Activated CD4-positive, alpha-beta T cell treated with anti-CD3 and anti-CD28 coated beads, Interleukin-2, amount 50 U/mL, for 1 hour (primary cell): ENCODE measurements at regions not wholly inside any gene's neighbourhood (a gene's known extent, or its start where the extent isn't known, plus 50 kb on each side); places are given as distances from the start of the nearest gene placed in this dataset.
A peak's percentile ranks its signal among the peaks of the same experiment; 100 is the strongest.

Experiments used
- DNase-seq: peaks from one replicate; pipeline ENCODE4 v3.0.0-alpha.2; 2020

GRCh38 chr2:41827354-41827971 is 220.4 kb upstream of the PKDCC start:
- DNase-seq, result no peak

GRCh38 chr2:41828052-41828643 is 219.7 kb upstream of the PKDCC start:
- DNase-seq, result no peak

DNA sequence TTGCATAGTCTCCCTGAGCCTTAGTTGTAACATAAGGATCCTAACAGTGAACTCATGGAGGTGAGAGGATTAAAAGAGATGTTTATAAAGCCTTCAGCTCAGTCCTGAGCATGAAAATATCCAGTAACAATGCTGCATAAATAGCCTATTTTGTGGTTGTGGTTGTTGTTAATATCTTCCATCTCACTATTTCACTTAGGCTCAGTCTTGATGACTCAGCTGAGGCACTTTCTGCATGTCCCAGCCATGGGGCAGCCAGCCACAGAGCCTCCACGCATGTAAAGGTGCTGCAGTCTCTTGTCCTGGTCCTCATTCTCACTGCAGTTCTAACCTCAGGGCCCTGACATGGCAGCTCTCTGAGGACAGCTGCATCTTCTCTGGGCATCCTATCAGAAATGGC is 218.8 kb upstream of the PKDCC start:
- DNase-seq, result no peak

- no peak for DNase-seq
Measured at GRCh38 chr2:41830600-41830999, 217.2 kb upstream of the PKDCC start.

- no peak for DNase-seq
Measured at GRCh38 chr2:41832218-41832617, 215.6 kb upstream of the PKDCC start.

- no peak for DNase-seq
Measured at GRCh38 chr2:41835401-41835800, 212.4 kb upstream of the PKDCC start.

- DNase-seq, result peak; percentile 27
Measured at GRCh38 chr2:41836948-41837347, 210.9 kb upstream of the PKDCC start.

DNA sequence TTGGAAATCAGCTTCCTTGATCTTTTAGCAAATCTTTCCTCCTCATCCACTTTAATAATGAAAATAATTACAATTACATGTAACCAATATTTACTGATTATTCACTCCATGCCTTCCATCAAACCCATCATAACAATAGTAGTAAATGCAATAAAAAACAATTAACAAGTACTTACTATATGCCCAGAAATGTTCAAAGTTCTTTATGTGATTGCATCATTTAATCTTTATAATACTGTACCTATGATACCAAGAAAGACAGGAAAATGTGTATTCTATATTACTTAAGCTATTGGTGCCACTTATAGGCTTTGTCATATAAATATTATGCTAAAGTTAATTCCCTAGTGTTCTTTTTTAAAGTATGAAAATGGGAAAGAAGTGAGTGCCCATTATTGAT is 210.2 kb upstream of the PKDCC start:
- no peak for DNase-seq

DNA sequence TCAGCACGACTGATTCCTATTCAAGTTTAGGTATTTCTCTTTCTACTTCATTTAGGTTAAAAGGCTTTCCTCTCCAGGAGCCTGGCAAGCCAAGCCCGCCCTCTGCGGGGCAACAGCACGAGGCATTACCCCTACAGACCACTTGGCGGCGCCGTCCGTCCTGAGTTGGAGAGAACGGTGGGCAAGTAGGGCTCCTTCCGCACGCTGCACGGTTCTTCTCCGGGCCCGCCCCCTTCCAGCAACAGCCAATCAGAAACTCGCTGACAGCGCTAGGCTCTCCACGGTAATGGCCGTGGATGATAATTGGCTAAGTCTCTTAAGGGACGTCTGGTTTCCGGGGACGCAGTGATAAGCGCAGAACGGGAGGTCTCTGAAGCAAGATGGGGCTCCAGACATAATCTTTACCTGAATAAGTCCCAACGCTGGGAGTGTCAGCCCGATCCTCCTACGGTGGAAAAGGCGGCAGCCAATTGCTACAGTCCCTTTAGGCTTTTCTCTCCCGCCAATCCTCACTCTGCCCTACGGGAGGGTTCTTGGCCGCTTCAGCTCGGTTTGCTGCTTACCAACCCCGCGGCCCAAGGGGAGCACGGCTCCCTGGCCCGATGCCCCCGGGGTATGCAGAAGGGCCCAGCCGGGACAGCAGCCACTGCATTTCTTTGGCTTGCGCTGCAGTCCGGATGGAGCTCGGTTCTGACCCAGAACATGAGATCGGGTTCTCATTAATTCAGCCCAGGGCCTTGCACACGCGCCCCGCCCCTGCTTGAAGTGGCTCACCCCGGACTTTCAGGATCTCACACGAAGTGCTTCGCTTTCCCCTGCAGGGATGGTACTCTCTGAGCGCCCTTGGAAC is 206.9 kb upstream of the PKDCC start:
- peak; percentile 98 for DNase-seq

- DNase-seq, result no peak
Measured at GRCh38 chr2:41846962-41847361, 200.9 kb upstream of the PKDCC start.

DNA sequence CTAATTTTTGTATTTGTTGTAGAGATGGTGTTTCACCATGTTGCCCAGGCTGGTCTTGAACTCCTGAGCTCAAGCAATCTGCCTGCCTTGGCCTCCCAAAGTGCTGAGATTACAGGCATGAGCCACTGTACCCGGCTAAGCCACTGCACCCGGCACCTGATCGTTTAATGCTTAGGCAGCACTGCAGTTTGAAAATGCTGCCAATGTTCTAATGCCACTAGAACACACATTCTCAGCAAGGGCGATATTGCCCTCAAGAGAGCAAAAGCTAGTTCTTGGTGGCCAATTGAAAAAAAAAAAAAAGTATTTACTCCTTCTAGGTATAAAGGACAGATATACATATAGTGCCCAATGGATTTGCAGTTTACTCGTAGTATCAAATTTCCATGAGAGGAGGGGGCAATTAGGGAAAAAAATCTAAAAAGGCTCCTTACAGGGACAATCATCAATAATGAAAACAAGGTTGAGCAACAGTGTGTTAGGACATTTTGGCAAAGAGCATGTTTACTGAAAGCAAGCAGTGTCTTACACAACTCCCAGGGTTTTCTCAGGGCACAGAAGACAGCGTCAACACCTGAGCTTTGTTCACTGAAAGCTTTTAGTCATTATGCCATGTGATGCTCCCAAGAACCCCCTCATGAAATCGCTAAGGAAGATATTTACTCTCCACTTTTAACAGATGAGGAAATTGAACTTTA is 199.9 kb upstream of the PKDCC start:
- no peak for DNase-seq

DNA sequence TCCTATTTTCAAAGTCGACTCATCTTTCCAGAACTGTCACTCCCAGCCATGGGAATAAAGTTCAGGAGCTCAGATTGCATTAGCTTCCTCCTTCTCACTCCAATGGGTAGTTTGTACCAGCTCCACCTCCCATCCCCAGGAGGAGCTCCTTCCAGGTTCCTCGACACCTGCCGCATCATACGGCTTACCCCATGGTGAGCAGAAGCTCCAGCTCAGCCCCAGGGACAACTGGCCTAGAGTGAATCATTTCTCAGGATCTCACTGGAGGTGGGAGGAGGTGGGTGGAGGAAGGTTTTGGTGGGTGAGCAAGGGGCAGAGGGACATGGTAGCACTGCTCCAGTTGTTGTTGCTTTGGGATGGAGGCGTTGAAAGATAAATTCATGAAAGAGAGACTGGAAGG is 196.3 kb upstream of the PKDCC start:
- DNase-seq, result no peak

DNA sequence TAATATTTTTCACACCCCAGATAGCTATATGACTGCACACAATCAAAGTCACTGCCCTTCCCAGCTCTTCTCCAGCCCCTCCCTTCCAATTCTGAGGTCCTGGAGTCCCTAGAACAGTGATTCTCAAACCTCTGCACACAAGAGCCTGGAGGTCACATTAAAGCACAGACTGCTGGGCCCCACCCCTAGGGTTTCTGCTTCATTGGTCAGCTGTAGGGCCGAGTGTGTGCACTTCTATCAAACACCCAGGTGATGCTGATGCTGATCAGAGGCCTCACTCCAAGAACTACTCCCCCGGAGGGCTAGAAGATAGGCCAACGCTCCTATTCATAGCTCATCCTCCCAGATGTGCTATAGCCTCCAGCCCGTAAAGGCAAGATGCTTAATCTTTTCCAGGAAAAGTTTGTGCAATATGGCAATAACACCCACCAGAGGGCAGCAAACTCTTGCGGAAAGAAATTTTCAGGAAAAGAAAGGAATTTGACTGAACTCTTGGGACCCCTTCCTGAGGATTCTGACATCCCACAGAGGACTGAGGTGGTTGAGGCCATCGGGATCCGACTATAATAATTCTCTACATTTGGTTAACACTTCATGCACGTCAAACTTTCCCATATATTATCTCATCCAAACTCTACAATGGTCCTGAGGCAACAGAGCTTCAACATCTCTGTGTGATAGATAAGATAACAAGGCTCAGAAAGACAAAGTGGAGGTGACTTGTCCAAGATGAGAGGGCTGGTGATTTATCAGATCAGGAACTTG is 194.2 kb upstream of the PKDCC start:
- no peak for DNase-seq

DNA sequence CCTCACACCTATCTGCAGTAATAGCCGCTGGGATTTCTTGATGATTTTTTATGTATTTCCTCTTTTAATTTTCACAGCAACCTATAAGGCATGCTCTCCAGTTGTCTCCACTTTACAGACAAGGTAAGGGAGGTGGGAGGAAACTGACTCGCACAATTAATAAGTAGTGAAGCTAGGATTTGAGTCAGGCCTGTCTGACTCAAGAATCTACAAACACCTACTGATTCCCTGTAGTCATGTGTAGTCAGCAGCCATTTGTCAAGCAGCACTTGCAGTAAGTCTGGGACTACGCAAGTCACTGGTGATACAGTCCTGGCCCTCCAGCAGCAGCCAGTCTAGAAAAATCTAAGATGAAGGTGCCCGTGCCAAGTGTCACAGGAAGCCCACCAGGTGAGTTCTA is 193.6 kb upstream of the PKDCC start:
- no peak for DNase-seq

DNA sequence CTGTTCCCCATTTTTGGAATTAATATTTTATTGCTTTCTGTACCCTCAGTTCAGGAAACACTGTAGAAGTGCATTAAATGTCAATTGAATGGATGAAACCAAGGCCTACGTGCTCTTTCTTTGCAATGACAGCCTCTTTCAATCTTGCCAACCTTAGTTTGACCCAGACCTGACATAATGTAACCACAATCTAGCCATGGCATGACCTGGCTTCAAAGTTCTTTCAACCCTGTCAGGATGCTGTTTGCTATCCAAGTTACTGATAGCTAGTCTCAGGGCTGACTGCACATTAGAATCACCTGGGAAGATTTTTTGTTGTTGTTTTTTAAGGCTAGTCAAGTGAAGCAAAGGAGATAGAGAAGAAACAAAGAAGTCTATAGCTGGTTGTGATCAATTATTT is 190.9 kb upstream of the PKDCC start:
- DNase-seq, result no peak

GRCh38 chr2:41859615-41860514 is 188.0 kb upstream of the PKDCC start:
- no peak for DNase-seq

DNA sequence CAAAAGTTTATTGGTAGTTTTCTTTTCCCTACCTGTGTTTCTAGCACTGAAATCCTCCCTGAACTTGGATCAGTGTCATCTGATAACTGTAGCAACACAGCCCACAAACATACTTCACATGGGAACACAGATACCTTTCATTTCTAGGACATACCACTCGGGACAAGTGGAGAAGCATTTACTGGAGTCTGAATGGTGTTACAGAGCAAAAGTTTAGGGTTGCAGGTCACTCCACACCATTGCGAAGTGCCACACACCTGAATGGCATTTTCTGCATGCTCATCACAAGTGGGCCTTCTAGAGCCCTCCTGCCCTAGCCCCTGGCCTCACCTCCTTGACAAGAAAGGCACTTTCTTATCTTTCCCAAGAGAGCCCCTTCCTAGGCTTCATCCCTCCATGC is 184.8 kb upstream of the PKDCC start:
- no peak for DNase-seq

GRCh38 chr2:41865263-41865662 is 182.6 kb upstream of the PKDCC start:
- no peak for DNase-seq

- DNase-seq, result no peak
Measured at GRCh38 chr2:41867553-41867952, 180.3 kb upstream of the PKDCC start.

DNA sequence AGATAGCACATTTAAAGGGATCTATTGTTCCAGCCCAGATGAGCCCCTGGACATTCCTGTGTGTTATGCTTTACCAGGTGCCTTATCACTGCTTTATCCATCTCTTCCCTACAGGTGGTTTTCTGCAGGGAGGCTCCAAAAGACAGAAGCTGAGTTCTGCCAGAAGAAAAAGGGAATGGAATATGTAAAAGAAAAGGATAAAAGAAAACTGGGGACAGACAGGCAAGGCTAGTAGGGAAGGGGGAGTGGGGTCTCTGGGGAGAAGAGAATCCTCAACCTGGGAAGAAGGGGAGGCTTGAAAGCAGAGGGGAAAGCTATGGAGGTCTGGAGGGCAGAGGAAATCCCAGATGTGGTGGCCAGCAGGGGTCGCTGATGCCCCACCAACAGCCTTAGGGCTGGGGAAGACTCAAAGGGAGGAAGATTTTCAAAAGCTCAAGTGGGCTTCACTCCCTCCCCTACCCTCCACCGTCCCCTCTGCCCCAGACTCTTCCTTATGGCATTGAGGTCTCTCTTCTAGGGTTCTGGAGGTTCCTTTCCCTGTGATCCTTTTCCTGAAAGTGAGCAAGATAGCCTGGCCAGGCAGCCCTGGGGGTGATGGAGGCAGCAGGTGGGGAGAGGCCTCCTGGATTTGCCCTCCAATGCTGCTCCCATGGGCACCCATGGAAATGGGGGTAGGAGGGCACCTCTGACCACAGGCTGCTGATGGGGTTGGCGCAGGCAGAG is 178.1 kb upstream of the PKDCC start:
- peak; percentile 73 for DNase-seq

DNA sequence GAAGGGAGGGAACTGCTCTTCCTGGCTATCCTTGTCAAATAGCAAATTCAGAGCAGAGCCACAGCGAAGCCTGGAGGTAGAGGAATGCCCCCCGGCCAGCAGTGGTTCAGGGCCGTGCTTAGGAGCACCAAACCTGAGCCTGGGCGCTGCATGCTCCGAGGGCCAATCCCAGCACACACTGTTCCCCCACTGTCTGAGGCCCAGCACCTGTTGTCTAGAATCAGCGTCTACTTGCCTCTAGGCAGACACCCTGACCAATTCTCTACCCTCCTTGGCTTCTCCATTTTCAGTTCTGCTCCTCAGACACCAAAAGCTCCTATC is 177.6 kb upstream of the PKDCC start:
- no peak for DNase-seq
